Loucy (cell line): ENCODE measurements at regions not wholly inside any gene's neighbourhood (a gene's known extent, or its start where the extent isn't known, plus 50 kb on each side); places are given as distances from the start of the nearest gene placed in this dataset.
A peak's percentile ranks its signal among the peaks of the same experiment; 100 is the strongest.

Source experiments
- CTCF ChIP-seq: fragments of 200-600 bp; sonication (generic); conservative IDR thresholded peaks from 2 replicates; pipeline ENCODE4 v1.5.1; 2014; ENCODE audit warnings: mild to moderate bottlenecking, antibody characterized with exemption, low read length
- EZH2phosphoT487 ChIP-seq: fragments of 200-600 bp; IDR thresholded peaks from 2 replicates; pipeline ENCODE4 v1.6.1; 2018; ENCODE audit warnings: antibody characterized with exemption, mild to moderate bottlenecking, moderate library complexity, borderline replicate concordance

GRCh38 chr12:76688631-76689030 is 75.3 kb upstream of the ZDHHC17 start:
- peak; percentile 65 for TF ChIP-seq CTCF
- TF ChIP-seq EZH2phosphoT487: no peak
